Stimulated activated naive CD8-positive, alpha-beta T cell treated with anti-CD3 and anti-CD28 coated beads, Interleukin-15, Interleukin-2, amounts not matched to agents 100 ng/mL and 50 ng/mL, for 24 hours (primary cell): ENCODE measurements at regions not wholly inside any gene's neighbourhood (a gene's known extent, or its start where the extent isn't known, plus 50 kb on each side); places are given as distances from the start of the nearest gene placed in this dataset.

Experiments
- H3K27ac Mint-ChIP-seq: one replicate; pipeline ENCODE4 v1.8.0; 2021; ENCODE audit warnings: mild to moderate bottlenecking, mixed read lengths
- H3K27me3 Mint-ChIP-seq: one replicate; pipeline ENCODE4 v1.8.0; 2021; ENCODE audit warnings: mixed read lengths
- H3K36me3 Mint-ChIP-seq: one replicate; pipeline ENCODE4 v1.8.0; 2021; ENCODE audit warnings: low read depth, mixed read lengths
- H3K4me1 Mint-ChIP-seq: one replicate; pipeline ENCODE4 v1.8.0; 2021; ENCODE audit warnings: low read depth, mixed read lengths
- H3K4me3 Mint-ChIP-seq: one replicate; pipeline ENCODE4 v1.8.0; 2021; ENCODE audit warnings: mild to moderate bottlenecking, mixed read lengths
- H3K9me3 Mint-ChIP-seq: one replicate; pipeline ENCODE4 v1.8.0; 2021; ENCODE audit warnings: mixed read lengths

DNA sequence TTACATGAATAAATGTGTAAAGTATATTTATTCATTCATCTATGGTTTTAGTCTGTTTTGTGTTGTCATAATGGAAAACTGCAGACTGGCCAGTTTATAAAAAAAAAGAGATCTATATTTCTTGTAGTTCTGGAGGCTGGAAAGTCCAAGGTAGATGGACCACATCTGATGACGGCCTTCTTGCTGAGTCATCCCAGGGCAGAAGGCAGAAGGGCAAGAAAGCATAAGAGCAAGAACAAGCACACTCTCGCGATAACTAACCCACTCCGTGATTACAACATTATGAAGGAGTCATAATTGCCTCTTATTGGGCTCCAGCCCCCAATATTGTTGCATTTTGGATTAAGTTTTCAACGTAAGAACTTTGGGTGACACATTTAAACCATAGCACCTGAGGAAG is 180.4 kb upstream of the DAB2 start:
- H3K4me1 Mint-ChIP-seq: no peaks in the 10 kb centered on the region
- H3K27me3 Mint-ChIP-seq: peaks cover 8% of the 10 kb centered on the region
- H3K36me3 Mint-ChIP-seq: no peaks in the 10 kb centered on the region
- H3K27ac Mint-ChIP-seq: no peak overlapping the region
- no peak overlapping the region for H3K4me3 Mint-ChIP-seq
- H3K9me3 Mint-ChIP-seq: no peaks in the 10 kb centered on the region

DNA sequence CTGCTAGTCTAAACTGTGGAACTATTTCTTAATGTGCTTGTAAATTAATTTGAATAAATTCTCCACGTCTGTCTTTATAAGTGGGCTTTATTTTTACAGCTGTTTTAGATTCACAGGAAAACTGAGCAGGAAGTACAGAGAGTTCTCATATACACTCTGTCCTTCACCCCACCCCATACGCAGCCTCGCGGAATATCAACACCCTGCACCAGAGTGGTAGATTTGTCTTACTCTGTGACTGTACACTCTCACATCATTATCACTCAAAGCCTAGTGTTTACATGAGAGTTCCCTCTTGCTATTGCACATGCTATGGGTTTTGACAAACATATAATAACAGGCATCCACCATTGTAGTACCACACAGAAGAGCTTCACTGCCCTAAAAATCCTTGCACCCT is 179.7 kb upstream of the DAB2 start:
- no peaks in the 10 kb centered on the region for H3K4me1 Mint-ChIP-seq
- no peak overlapping the region for H3K4me3 Mint-ChIP-seq
- H3K27me3 Mint-ChIP-seq: peaks cover 8% of the 10 kb centered on the region
- no peak overlapping the region for H3K27ac Mint-ChIP-seq
- no peaks in the 10 kb centered on the region for H3K36me3 Mint-ChIP-seq
- no peaks in the 10 kb centered on the region for H3K9me3 Mint-ChIP-seq

- Mint-ChIP-seq H3K36me3 (no peaks in the 10 kb centered on the region), H3K4me3 (no peak overlapping the region), H3K27ac (no peak overlapping the region), H3K9me3 (no peaks in the 10 kb centered on the region), H3K27me3 (peaks cover 18% of the 10 kb centered on the region), H3K4me1 (no peaks in the 10 kb centered on the region)
Observed at GRCh38 chr5:39599721-39600431, 175.1 kb upstream of the DAB2 start.

DNA sequence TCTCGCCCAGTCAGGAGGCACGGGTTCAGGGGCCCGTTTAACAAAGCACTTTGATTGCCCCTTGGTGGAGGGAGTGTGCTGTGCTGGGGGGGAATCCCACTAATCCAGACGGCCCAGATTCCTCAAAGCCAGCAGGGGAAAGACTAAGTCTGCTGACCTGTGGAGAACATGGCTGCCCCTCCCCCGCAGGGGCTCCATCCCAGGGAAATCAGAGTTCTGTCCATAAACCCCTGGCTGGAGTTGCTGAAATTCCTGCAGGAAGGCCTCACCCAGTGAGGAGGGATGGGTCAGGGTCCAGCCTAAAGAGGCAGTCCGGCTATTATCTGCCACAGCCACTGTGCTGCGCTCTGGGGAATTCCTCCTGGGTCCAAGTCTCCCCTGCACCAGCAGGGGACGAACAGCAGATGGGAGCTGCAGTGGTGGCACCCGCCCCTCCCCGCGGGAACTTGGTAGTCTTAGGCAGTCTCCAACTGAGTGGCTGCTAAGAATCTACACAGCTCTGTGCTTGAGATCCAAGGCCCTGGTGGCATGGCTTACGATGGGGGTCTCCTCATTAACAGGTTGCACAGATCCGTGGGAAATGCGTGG is 174.0 kb upstream of the DAB2 start:
- Mint-ChIP-seq H3K4me1 (no peaks in the 10 kb centered on the region), H3K9me3 (no peaks in the 10 kb centered on the region), H3K27me3 (peaks cover 23% of the 10 kb centered on the region), H3K4me3 (no peak overlapping the region), H3K36me3 (no peaks in the 10 kb centered on the region), H3K27ac (no peak overlapping the region)

GRCh38 chr5:39588179-39588578 is 163.4 kb upstream of the DAB2 start:
- H3K4me3 Mint-ChIP-seq: no peak overlapping the region
- H3K27ac Mint-ChIP-seq: no peak overlapping the region
- H3K27me3 Mint-ChIP-seq: peaks cover 26% of the 10 kb centered on the region
- no peaks in the 10 kb centered on the region for H3K4me1 Mint-ChIP-seq
- no peaks in the 10 kb centered on the region for H3K36me3 Mint-ChIP-seq
- H3K9me3 Mint-ChIP-seq: no peaks in the 10 kb centered on the region

GRCh38 chr5:39587675-39588074 is 162.9 kb upstream of the DAB2 start:
- H3K36me3 Mint-ChIP-seq: no peaks in the 10 kb centered on the region
- no peak overlapping the region for H3K27ac Mint-ChIP-seq
- no peaks in the 10 kb centered on the region for H3K9me3 Mint-ChIP-seq

DNA sequence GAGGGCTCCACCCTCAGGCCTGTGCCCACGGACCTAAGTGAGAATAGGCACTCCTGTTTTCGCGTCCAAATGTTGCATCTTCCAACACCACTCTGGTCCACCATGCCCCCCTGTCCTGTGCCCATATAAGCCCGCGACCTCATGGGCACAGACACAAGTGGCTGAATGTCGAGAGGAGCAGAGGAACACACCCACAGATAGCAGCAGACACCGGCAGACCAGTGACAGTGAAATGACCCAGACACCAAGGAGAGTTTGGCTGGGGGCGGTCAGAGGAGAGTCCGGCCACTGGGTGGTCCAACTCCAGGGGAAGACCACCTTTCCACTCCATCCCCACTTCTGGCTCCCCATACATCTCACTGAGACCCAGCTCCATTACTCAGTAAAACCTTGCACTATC is 161.4 kb upstream of the DAB2 start:
- no peak overlapping the region for H3K27ac Mint-ChIP-seq
- no peaks in the 10 kb centered on the region for H3K9me3 Mint-ChIP-seq
- peaks cover 29% of the 10 kb centered on the region for H3K27me3 Mint-ChIP-seq
- peaks cover 3% of the 10 kb centered on the region for H3K4me1 Mint-ChIP-seq
- no peak overlapping the region for H3K4me3 Mint-ChIP-seq
- no peaks in the 10 kb centered on the region for H3K36me3 Mint-ChIP-seq

More at GRCh38 chr5:39587675-39588074, 162.9 kb upstream of the DAB2 start:
- Mint-ChIP-seq H3K4me3 (no peak overlapping the region), H3K4me1 (no peaks in the 10 kb centered on the region), H3K27me3 (peaks cover 29% of the 10 kb centered on the region)

DNA sequence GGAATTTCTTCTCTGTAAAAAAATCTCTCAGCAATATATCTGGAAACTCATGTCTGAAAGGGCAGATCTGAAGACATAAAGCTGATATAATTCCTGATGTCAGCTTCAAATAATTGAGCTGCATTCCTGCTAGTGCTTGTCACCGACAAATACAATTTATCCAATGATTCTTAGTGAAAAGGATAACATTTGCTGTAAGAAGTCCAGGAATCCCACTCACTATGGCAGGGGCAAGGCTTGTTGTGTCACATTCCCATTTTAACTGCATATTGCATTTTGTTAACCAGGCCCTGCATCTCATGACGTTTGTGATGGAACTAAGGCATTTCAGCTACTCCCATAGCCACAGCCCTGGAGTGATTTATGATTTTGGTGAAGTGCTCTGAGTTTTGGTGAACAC is 160.1 kb upstream of the DAB2 start:
- H3K36me3 Mint-ChIP-seq: no peaks in the 10 kb centered on the region
- H3K4me1 Mint-ChIP-seq: peaks cover 6% of the 10 kb centered on the region
- H3K27ac Mint-ChIP-seq: no peak overlapping the region
- H3K9me3 Mint-ChIP-seq: no peaks in the 10 kb centered on the region
- H3K4me3 Mint-ChIP-seq: no peak overlapping the region
- H3K27me3 Mint-ChIP-seq: peaks cover 29% of the 10 kb centered on the region

DNA sequence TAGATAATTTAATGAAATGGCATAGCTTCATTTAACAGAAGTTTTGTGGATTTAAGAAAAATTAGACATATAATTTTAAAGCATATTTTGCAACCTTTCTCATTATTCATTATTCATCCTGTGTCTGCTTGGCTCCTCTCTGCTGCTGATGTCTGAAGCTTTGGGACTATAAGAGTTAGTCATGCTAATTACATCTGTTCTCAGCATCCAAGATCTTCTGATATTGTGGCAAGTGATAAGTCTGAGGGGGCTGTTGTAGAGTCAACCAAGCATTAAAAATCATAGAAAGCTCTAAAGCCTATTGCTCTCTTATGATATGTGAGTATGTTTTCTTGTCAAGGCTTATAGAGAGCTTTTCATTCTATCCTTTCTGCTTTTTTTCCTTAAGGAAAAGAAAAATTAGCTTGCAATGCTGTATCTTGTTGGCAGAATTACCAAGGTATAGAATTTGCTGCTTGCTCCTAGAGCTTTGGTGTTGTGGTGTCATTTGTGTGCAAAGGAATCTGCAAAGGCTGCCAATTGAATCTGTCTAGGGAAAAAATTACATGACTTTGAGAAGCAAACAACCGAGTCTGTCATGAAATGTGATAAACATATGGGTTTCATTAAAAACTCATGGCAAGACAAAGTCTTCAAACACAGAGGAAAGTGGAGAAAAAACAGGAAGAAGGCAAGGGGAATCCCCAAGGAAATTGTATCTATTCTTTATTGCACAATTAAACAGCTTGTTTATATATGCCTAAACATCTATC is 156.1 kb upstream of the DAB2 start:
- Mint-ChIP-seq H3K4me1 (peaks cover 6% of the 10 kb centered on the region), H3K36me3 (no peaks in the 10 kb centered on the region), H3K27ac (no peak overlapping the region), H3K4me3 (no peak overlapping the region), H3K27me3 (peaks cover 9% of the 10 kb centered on the region), H3K9me3 (no peaks in the 10 kb centered on the region)

DNA sequence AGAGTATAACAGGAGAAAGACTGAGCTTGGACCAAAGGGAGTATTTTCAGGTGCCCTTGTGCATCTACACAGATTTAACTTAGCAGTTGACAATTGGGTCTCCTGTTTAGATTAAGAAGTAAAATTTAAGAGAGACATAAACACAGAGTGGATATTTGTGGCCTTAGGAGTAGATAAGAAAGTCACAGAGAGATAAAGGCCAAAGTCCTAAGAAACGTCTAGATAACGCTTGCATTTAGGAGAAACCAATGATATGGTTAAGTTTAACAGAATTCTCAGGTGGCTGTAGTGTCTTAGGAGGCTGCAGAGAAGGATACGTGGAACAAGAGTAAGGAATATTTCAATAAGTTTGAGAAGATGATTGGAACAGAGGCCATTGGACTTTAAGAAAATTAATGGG is 155.0 kb upstream of the DAB2 start:
- Mint-ChIP-seq H3K27ac (peak overlapping the region; percentile 27), H3K36me3 (no peaks in the 10 kb centered on the region), H3K9me3 (no peaks in the 10 kb centered on the region), H3K27me3 (peaks cover 3% of the 10 kb centered on the region), H3K4me1 (peaks cover 6% of the 10 kb centered on the region), H3K4me3 (no peak overlapping the region)

DNA sequence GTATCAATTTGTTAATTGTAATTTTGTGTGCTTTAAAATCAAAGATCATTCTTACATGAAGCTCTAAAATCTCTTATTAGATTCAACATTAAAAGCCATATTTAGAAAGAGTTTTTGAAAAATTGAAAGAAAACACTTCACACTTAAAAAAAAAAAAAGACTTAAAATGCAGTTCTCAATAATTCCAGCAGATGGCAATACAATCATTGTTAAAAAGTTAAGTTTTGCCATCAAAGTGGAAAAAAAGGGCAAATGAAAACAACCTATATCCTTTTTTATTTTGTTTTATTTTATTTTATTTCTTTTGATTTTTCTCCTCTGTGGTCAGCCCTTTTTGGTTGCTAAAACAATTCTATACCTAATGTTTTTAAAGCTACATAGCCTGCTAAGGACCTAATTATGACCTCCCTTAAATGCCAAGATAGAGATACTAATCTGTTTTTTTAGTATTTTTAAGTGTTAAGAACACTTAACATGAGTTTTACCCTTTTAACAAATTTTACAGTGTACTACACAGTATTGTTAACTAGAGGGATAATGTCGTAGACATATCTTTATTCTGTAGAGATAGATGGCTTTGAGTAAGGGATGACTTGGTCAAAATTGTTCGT is 154.2 kb upstream of the DAB2 start:
- Mint-ChIP-seq H3K27ac (no peak overlapping the region), H3K9me3 (no peaks in the 10 kb centered on the region), H3K4me3 (no peak overlapping the region), H3K27me3 (peaks cover 4% of the 10 kb centered on the region), H3K4me1 (peaks cover 6% of the 10 kb centered on the region), H3K36me3 (no peaks in the 10 kb centered on the region)

- no peaks in the 10 kb centered on the region for H3K9me3 Mint-ChIP-seq
- H3K36me3 Mint-ChIP-seq: no peaks in the 10 kb centered on the region
- peaks cover 6% of the 10 kb centered on the region for H3K4me1 Mint-ChIP-seq
- no peak overlapping the region for H3K4me3 Mint-ChIP-seq
- H3K27me3 Mint-ChIP-seq: peaks cover 11% of the 10 kb centered on the region
- no peak overlapping the region for H3K27ac Mint-ChIP-seq
Observed at GRCh38 chr5:39577529-39577928, 152.7 kb upstream of the DAB2 start.

GRCh38 chr5:39570403-39571027 is 145.7 kb upstream of the DAB2 start:
- H3K27ac Mint-ChIP-seq: no peak overlapping the region
- no peaks in the 10 kb centered on the region for H3K4me1 Mint-ChIP-seq
- no peak overlapping the region for H3K4me3 Mint-ChIP-seq
- no peaks in the 10 kb centered on the region for H3K9me3 Mint-ChIP-seq
- no peaks in the 10 kb centered on the region for H3K36me3 Mint-ChIP-seq
- peaks cover 11% of the 10 kb centered on the region for H3K27me3 Mint-ChIP-seq

GRCh38 chr5:39569857-39570256 is 145.1 kb upstream of the DAB2 start:
- Mint-ChIP-seq H3K27ac (no peak overlapping the region), H3K27me3 (peaks cover 11% of the 10 kb centered on the region), H3K4me1 (no peaks in the 10 kb centered on the region), H3K9me3 (no peaks in the 10 kb centered on the region), H3K36me3 (no peaks in the 10 kb centered on the region), H3K4me3 (no peak overlapping the region)

DNA sequence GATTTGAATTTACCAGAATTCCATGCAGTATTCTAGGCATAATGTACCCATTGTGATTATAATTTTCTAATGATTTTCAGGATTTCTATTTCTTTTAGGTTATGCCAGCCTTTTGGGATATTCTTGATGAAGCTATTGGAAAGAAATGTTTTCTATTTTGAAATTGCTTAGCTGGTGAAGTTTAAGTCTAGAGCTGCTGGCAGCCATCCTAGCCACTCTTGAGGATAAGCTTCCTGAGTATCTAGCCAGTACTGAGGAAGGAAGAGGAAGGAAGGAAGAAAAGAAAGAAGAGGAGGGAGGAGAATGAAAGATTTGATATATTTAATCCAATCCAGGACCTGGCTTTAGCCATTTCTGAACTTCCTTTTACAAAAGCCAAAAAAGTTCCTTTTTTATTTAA is 142.1 kb upstream of the DAB2 start:
- H3K4me3 Mint-ChIP-seq: no peak overlapping the region
- no peaks in the 10 kb centered on the region for H3K27me3 Mint-ChIP-seq
- H3K36me3 Mint-ChIP-seq: no peaks in the 10 kb centered on the region
- no peaks in the 10 kb centered on the region for H3K9me3 Mint-ChIP-seq
- H3K27ac Mint-ChIP-seq: no peak overlapping the region
- no peaks in the 10 kb centered on the region for H3K4me1 Mint-ChIP-seq
